HG02588 (cell line): ENCODE measurements at regions not wholly inside any gene's neighbourhood (a gene's known extent, or its start where the extent isn't known, plus 50 kb on each side); places are given as distances from the start of the nearest gene placed in this dataset.
"Not testable (repeated sequence)": the region's sequence is repeated elsewhere in the genome, so short reads cannot be mapped to it uniquely, and the experiment has no call there.

Source experiments
- ATAC-seq: cut with Tn5 transposase; IDR thresholded peaks from one replicate; pipeline ENCODE4 v1.9.1; 2021; ENCODE audit warnings: mild to moderate bottlenecking, moderate library complexity; ENCODE audit not compliant: unreplicated experiment

GRCh38 chr6:4510317-4510716 lies 265.9 kb upstream of the CDYL start:
- ATAC-seq: no peak

DNA sequence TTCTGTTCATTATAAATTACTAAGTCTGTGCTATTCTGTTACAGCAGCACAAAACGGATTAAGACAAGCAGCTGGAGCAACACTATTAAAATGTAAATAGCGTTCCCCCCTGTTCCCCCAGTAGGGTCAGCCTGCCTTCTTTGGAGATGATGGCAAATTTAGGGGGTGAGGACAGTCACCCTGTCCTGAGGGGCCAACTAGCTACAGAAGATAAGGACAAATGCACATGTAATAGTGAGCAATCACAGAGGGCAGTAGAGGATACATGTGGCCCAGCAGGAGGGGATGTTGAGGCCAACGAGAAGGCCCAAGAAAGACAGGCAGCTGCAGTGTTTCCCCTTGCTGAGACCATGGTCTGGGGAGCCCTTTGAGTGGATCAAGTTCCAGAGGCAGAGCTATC lies 266.7 kb upstream of the CDYL start:
- ATAC-seq: no peak

DNA sequence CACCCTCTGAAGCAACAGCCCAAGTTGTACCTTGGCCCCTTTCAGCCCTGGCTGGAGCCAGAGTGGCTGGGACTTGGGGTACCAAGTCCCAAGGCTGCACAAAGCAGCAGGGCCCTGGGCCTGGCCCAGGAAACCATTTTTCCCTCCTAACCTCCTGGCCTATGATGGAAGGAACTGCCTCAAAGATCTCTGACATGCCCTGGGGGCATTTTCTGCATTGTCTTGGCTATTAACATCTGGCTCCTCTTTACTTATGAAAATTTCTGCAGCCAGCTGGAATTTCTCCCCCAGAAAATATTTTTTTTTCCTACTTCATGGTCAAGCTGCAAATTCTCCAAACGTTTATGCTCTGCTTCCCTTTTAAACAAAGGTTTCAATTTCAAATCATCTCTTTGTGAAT lies 269.4 kb upstream of the CDYL start:
- no peak for ATAC-seq

DNA sequence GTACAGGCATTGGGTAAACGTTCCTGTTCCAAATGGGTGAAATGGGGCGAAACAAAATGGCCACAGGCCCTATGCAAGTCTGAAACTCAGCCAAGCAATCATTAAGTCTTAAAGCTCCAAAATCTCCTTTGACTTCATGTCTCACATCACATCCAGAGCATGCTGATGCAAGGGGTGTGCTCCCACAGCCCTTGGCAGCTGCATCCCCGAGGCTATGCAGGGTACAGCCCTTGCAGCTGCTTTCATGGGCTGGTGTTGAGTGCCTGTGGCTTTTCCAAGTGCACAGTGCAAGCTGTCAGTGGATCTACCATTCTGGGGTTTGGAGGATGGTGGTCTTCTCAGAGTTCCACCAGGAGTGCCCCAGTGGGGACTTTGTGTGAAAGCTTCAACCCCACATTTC lies 270.0 kb upstream of the CDYL start:
- ATAC-seq: no peak

- ATAC-seq: no peak
Measured at GRCh38 chr6:4504700-4505099, 271.5 kb upstream of the CDYL start.

- ATAC-seq: no peak
Measured at GRCh38 chr6:4503700-4504099, 272.5 kb upstream of the CDYL start.

DNA sequence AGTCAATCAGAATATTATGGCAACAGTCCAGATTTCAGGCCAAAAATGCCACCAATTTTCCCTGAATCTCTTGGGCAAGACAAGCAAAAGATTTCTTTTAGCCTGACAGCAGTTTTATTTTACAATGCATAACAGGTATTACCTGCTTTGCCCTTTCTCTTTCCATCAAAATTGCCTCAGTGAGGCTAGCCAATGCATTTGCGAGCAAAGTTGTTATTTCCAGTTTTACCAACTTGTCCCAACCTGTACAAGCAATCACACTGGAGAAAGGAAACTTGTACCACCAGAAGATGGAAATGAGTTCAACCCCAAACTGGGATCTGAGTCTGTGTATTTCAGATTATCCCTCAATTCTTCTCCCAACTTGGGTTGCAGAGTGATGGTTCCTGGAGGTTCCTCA lies 279.9 kb upstream of the CDYL start:
- no peak for ATAC-seq

DNA sequence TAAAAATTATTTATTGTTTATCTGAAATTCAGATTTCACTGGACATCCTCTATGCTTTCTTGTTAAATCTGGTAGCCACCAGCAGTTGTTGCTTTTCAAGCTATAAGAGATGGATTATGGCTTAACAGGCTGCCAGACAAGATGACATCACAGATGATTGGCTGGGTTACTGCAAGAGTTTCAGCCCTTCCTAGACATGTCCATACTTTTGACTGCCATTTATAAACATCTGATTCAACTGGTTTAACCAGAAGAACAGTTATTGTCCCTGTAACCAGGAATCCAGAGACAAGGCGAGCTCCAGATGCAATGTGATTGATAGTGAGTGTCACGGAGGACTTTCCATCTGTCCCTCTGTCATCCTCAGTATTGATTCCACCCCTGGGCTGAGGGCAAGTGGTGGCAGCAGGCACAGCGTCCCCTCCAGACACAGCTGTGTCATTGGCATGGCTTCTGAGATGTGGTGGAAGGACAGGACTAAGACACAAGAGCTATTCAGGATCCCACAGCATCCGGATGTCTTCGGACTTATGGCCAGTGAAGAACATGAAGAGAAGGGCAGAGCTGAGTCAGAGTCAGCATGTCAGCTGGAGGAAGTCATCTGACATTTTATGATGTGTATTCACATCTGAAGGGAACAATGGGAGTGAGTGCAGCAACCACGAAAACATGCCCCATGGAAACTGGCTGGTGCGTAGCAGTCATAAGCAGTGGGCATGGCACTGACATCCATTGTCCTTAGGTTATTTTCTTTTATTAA lies 284.5 kb upstream of the CDYL start:
- no peak for ATAC-seq

GRCh38 chr6:4489538-4489937 lies 286.7 kb upstream of the CDYL start:
- ATAC-seq: no peak

GRCh38 chr6:4488389-4488788 lies 287.8 kb upstream of the CDYL start:
- no peak for ATAC-seq

DNA sequence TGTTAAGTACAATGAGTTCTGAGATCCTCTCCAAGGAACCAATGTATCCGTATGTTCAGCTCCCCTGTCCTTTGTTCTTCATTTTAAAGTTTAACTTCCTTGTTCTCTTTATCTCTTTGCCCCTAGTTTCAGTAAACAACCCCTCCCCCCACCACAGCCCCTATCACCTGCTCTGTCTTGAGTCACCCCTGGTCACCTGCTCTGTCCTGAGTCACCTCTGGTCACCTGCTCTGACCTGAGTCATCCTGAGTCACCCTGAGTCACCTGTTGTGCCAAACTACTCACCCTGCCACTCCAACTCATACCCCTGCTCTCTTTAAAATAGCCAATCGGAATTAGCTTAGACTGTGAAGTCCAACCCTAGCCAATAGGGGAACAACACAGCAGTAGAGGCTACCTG lies 288.7 kb upstream of the CDYL start:
- no peak for ATAC-seq

- no peak for ATAC-seq
Measured at GRCh38 chr6:4486568-4487315, 289.5 kb upstream of the CDYL start.

GRCh38 chr6:4485735-4486134 lies 290.5 kb upstream of the CDYL start:
- no peak for ATAC-seq

DNA sequence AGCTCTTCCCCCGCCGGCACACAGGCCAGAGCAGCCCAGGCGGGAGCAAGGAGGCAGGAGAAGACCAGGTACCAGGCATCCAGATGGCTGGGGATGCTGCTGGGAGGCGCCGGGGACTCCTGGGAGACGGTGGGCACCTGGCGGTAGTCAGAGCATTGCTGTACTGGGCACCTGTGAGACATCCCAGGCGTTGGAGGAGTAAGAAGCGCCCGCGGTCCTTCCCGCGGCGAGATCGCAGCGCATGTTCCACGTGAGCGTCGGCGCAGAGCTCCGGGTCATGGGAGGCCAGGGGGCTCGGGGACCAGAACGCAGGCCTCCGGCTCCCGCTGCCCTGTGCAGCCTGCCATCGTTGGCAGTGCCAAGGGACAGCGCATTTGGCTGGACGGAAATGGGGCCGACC lies 293.7 kb upstream of the CDYL start:
- ATAC-seq: no peak

DNA sequence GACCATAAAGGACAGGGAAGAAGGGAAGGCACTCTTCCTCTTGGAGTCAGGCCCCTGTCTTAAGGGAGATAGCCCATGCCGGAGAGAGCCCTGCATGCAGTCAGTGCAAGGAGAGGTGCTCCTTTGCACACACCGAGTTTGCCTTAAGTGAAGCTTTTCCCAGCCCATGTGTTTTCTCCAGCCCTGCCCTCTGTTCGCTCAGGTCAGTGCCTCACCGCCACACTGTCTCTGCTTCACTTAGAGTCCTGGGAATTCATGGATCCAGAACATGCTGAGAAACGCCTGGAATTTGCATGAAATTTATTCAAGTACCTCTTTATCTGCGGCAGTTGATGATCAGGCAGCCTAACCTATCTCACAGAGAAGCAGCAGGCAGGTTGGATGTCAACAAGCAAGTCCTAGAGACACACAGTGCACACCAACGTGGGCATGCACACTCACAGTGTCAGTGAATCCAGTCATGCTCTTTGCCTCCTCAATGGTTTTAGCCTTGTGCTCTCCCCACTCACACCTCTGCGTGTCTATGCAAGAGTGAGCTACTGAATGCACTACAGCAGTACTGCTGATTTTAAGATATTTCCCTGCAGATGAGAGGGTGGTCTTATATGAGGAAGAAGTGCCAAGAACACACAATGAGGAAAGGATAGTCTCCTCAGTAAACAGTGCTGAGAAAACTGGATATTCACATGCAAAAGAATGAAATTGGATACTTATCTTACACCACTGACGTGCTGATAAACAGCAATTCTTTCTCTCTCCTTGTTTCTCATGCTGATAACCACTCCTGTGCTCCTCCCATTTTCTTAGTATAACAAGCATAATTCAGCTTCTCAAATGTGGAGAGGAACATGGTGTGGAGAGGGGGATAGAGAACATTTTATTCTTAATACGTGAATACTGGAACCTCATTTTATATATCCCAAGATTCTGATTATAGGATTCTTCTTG lies 295.1 kb upstream of the CDYL start:
- ATAC-seq: no peak

DNA sequence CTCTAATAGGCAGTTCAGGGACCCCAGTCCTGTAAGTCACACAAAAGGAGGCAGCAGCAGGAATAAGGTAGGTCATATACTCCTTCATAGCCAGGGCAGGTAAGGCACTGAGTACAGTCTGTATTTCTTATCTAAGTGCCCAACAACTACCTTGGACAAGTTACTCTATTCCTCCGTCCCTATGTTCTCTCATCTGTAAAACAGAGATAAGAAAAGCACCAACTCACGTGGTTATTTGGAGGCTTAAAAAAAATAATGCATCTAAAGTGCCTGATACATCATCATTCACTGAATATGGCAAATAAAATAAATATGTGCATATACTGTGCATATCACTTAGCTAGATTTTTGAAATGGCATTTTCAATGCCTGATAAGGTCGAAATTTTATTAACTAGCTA lies 298.1 kb upstream of the CDYL start:
- no peak for ATAC-seq

DNA sequence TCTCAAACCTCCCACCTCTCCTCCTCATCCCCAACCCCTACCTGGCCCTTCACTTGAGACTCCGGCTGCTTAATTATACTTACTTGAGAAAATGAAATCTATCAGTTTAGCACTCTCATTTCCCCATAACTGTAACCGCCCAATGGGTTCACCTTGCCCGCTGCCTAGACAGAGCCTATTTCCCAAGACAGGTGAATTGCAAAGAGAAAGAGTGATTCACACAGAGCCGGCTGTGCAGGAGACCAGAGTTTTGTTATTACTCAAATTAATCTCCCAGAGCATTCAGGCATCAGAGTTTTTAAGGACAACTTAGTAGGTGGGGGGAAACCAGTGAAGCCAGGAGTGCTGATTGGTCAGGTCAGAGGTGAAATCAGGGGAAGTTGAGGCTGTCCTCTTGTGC lies 301.4 kb upstream of the CDYL start:
- no peak for ATAC-seq

DNA sequence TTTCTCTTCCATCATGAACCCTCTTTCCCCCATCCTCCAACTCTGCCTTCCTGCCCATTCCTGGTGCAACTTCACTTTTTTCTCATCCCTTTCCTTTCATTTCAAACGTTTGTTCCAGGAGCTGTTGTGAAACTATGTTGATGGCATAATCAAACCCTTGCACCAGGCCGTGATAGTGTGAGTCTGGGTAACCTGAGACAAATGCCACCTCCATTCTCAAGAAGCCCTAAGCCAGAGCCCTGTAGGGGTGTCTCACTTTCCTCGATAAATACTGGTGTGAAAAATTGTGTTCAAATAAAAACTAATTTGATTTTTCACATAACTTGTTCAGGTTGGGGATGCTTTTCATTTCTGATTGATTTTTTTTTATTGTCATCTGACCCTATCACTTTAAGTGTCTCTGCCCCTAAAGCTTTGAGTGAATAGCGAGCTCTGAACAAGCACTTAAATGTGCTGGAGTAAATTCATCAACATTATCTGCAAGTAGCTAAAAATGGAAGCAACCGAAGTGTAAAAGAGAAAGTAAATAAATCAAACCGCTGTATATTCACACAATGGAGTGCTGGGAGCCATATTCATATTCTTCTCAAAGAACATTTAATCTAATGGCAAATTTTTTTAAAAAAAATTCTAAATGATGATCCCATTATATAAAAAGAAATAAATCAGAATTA lies 303.1 kb upstream of the CDYL start:
- no peak for ATAC-seq

DNA sequence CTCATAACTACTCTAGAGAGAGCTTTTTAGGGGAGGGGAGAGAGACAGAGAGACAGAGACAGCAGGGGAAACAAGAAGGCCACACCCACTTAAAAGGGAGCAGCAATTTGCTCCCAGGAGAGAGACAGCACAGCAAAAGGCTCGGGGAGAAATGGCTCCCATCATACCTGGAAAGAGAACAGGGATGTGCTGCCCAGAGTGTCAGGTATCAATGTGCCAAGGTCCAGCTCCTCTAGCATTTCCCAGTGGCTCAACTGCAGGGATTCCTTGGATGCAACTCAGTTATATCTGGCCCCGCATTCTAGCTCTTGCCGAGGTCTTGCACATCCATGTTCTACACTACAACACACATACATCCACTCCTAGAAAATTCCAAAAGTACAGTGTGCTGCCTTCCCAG lies 304.0 kb upstream of the CDYL start:
- no peak for ATAC-seq

- ATAC-seq: not testable (repeated sequence)
Measured at GRCh38 chr6:4471515-4471914, 304.7 kb upstream of the CDYL start.

GRCh38 chr6:4470698-4471210 lies 305.4 kb upstream of the CDYL start:
- no peak for ATAC-seq
